Fibroblast of lung (primary cell): ENCODE measurements at regions not wholly inside any gene's neighbourhood (a gene's known extent, or its start where the extent isn't known, plus 50 kb on each side); places are given as distances from the start of the nearest gene placed in this dataset.

Experiments
- DNase-seq, 2 donors: peaks; one replicate each; pipeline versions ENCODE4 v3.0.0 to v3.0.0-alpha.2; 2010; ENCODE audit warnings: low read depth in 2 of 2
- H2AFZ ChIP-seq: 2 replicates; pipeline ENCODE4 v1.5.1; 2012; ENCODE audit warnings: low read length, control low read depth, inconsistent platforms
- H3K27ac ChIP-seq: 2 replicates; pipeline ENCODE4 v1.5.1; 2011; ENCODE audit warnings: low read length, control low read depth; ENCODE audit not compliant: insufficient read depth
- H3K27me3 ChIP-seq: 2 replicates; pipeline ENCODE4 v1.5.1; 2011; ENCODE audit warnings: mild to moderate bottlenecking, low read length; ENCODE audit not compliant: control insufficient read depth, insufficient read depth
- H3K36me3 ChIP-seq: 2 replicates; pipeline ENCODE4 v1.5.1; 2011; ENCODE audit warnings: low read length; ENCODE audit not compliant: control insufficient read depth, insufficient read depth
- H3K4me1 ChIP-seq: 2 replicates; pipeline ENCODE4 v1.5.1; 2011; ENCODE audit warnings: low read length; ENCODE audit not compliant: control insufficient read depth, insufficient read depth; ENCODE audit errors: extremely low read depth
- H3K4me2 ChIP-seq: 2 replicates; pipeline ENCODE4 v1.5.1; 2011; ENCODE audit warnings: low read length, control low read depth; ENCODE audit not compliant: insufficient read depth; ENCODE audit errors: extremely low read depth
- H3K4me3 ChIP-seq, 4 experiments: fragments of 200-600 bp in 1 of 4; sonication (generic) in 1 of 4; replicated peaks in 1 of 4; 2 replicates each; pipeline ENCODE4 v1.5.1; 2011 to 2016; ENCODE audit warnings: low read length in 4 of 4, low read depth in 3 of 4, mild to moderate bottlenecking in 3 of 4, control low read depth in 2 of 4, inconsistent platforms in 1 of 4, mixed read lengths in 1 of 4; ENCODE audit not compliant: insufficient read depth in 1 of 4; ENCODE audit errors: control extremely low read depth in 1 of 4
- H3K79me2 ChIP-seq: 2 replicates; pipeline ENCODE4 v1.5.1; 2012; ENCODE audit warnings: mild to moderate bottlenecking, low read length, inconsistent platforms; ENCODE audit not compliant: control insufficient read depth, insufficient read depth
- H3K9ac ChIP-seq: 2 replicates; pipeline ENCODE4 v1.5.1; 2011; ENCODE audit warnings: mild to moderate bottlenecking, low read length, control low read depth; ENCODE audit not compliant: insufficient read depth
- H3K9me3 ChIP-seq: 2 replicates; pipeline ENCODE4 v1.5.1; 2012; ENCODE audit warnings: low read depth, low read length; ENCODE audit not compliant: control insufficient read depth, insufficient read depth
- H4K20me1 ChIP-seq: 2 replicates; pipeline ENCODE4 v1.5.1; 2011; ENCODE audit warnings: low read length; ENCODE audit not compliant: control insufficient read depth, insufficient read depth; ENCODE audit errors: extremely low read depth
- CTCF ChIP-seq, 2 donors: IDR thresholded peaks in 1 of 2; conservative IDR thresholded peaks in 1 of 2; 1 replicate in 1 of 2; 2 replicates in 1 of 2; pipeline ENCODE4 v1.5.1; 2011 to 2012; ENCODE audit warnings: low read length in 2 of 2, control low read depth in 1 of 2, inconsistent platforms in 1 of 2, low read depth in 1 of 2, mild to moderate bottlenecking in 1 of 2
- EZH2 ChIP-seq: IDR thresholded peaks from 2 replicates; pipeline ENCODE4 v1.5.1; 2012; ENCODE audit warnings: low read length, control low read depth, mild to moderate bottlenecking; ENCODE audit errors: missing control alignments

- Histone ChIP-seq H3K27me3 (no peaks in the 10 kb centered on the region), H3K9me3 (no peaks in the 10 kb centered on the region), H3K4me3 (no peak overlapping the region), H3K9ac (no peak overlapping the region), H4K20me1 (no peaks in the 10 kb centered on the region), H3K4me1 (no peaks in the 10 kb centered on the region), H2AFZ (no peak overlapping the region), H3K4me2 (no peak overlapping the region), H3K79me2 (no peaks in the 10 kb centered on the region), H3K36me3 (no peaks in the 10 kb centered on the region), H3K27ac (no peak overlapping the region)
- peak in 1 of 2 donors; percentile 76 for DNase-seq
- TF ChIP-seq CTCF (conservative IDR thresholded peaks at IDR 0.05 in 1 of 2, IDR thresholded peaks at IDR 0.05 in 1 of 2; ENCODE audit: low read depth in 1 of 2, low read length in 2 of 2) = no peak
- no peak for TF ChIP-seq EZH2
These were observed 147.1 kb downstream of the C11orf91 start for GRCh38 chr11:33553486-33553885.

GRCh38 chr11:33552756-33553155, 147.9 kb downstream of the C11orf91 start:
- Histone ChIP-seq H3K4me2 (no peak overlapping the region), H4K20me1 (no peaks in the 10 kb centered on the region), H3K79me2 (no peaks in the 10 kb centered on the region), H2AFZ (no peak overlapping the region), H3K4me3 (no peak overlapping the region), H3K27ac (no peak overlapping the region), H3K36me3 (no peaks in the 10 kb centered on the region), H3K9ac (no peak overlapping the region), H3K27me3 (no peaks in the 10 kb centered on the region), H3K4me1 (no peaks in the 10 kb centered on the region), H3K9me3 (no peaks in the 10 kb centered on the region)
- peak in 1 of 2 donors; percentile 70 for DNase-seq
- no peak for TF ChIP-seq CTCF (conservative IDR thresholded peaks at IDR 0.05 in 1 of 2, IDR thresholded peaks at IDR 0.05 in 1 of 2; ENCODE audit: low read depth in 1 of 2, low read length in 2 of 2)
- no peak for TF ChIP-seq EZH2

GRCh38 chr11:33551051-33551450, 149.6 kb downstream of the C11orf91 start:
- no peak overlapping the region for H2AFZ ChIP-seq
- TF ChIP-seq EZH2 = no peak
- TF ChIP-seq CTCF (conservative IDR thresholded peaks at IDR 0.05 in 1 of 2, IDR thresholded peaks at IDR 0.05 in 1 of 2; ENCODE audit: low read depth in 1 of 2, low read length in 2 of 2) = no peak
- H4K20me1 ChIP-seq = no peaks in the 10 kb centered on the region
- H3K27me3 ChIP-seq = no peaks in the 10 kb centered on the region
- no peaks in the 10 kb centered on the region for H3K79me2 ChIP-seq
- H3K27ac ChIP-seq = no peak overlapping the region
- H3K4me2 ChIP-seq = no peak overlapping the region
- no peaks in the 10 kb centered on the region for H3K9me3 ChIP-seq
- no peak overlapping the region for H3K9ac ChIP-seq
- H3K36me3 ChIP-seq = no peaks in the 10 kb centered on the region
- H3K4me1 ChIP-seq = no peaks in the 10 kb centered on the region
- DNase-seq = peak in 1 of 2 donors; percentile 28
- no peak overlapping the region for H3K4me3 ChIP-seq
